Body of pancreas (tissue), 4 donors: ENCODE measurements at regions not wholly inside any gene's neighbourhood (a gene's known extent, or its start where the extent isn't known, plus 50 kb on each side); places are given as distances from the start of the nearest gene placed in this dataset.

ENCODE experiments used
- CTCF ChIP-seq, 7 experiments: fragments of 450-650 bp in 4 of 7; fragments of 200-600 bp in 3 of 7; sonication (generic) in 3 of 7; IDR thresholded peaks; one replicate each; pipeline ENCODE4 v1.5.1; 2016 to 2019; ENCODE audit warnings: antibody characterized with exemption in 7 of 7
- POLR2A ChIP-seq, 3 donors: fragments of 450-650 bp; IDR thresholded peaks; one replicate each; pipeline ENCODE4 v1.6.1; 2016; ENCODE audit warnings: antibody characterized with exemption in 3 of 3, mild to moderate bottlenecking in 2 of 3

GRCh38 chr14:48747561-48748089, 838.6 kb downstream of the RPS29 start:
- TF ChIP-seq CTCF (IDR thresholded peaks at IDR 0.05), result no peak
- no peak for TF ChIP-seq POLR2A (IDR thresholded peaks at IDR 0.05)
